Central memory CD8-positive, alpha-beta T cell (primary cell): ENCODE measurements at regions not wholly inside any gene's neighbourhood (a gene's known extent, or its start where the extent isn't known, plus 50 kb on each side); places are given as distances from the start of the nearest gene placed in this dataset.
A peak's percentile ranks its signal among the peaks of the same experiment; 100 is the strongest.
"Not testable (repeated sequence)": the region's sequence is repeated elsewhere in the genome, so short reads cannot be mapped to it uniquely, and the experiment has no call there.

Source experiments
- ATAC-seq: fragments of 150-1000 bp; cut with Tn5 transposase; replicated peaks from 2 replicates; pipeline ENCODE4 v1.10.0; 2022; ENCODE audit warnings: mild to moderate bottlenecking, moderate FRiP score, moderate number of reproducible peaks; ENCODE audit not compliant: poor library complexity, severe bottlenecking; ENCODE audit errors: extremely low read depth
- DNase-seq, 2 donors: peaks; one replicate each; pipeline ENCODE4 v3.0.0; 2021; ENCODE audit warnings: low spot score in 2 of 2
- H3K27ac Mint-ChIP-seq: one replicate; pipeline ENCODE4 v1.8.0; 2022; ENCODE audit warnings: low read depth, mild to moderate bottlenecking, moderate library complexity, mixed read lengths
- H3K27me3 Mint-ChIP-seq: one replicate; pipeline ENCODE4 v1.8.0; 2022; ENCODE audit warnings: mixed read lengths
- H3K36me3 Mint-ChIP-seq: one replicate; pipeline ENCODE4 v1.8.0; 2022; ENCODE audit warnings: mild to moderate bottlenecking, moderate library complexity, mixed read lengths; ENCODE audit not compliant: insufficient read depth
- H3K4me1 Mint-ChIP-seq: one replicate; pipeline ENCODE4 v1.8.0; 2022; ENCODE audit warnings: mixed read lengths
- H3K4me3 Mint-ChIP-seq: one replicate; pipeline ENCODE4 v1.8.0; 2022; ENCODE audit warnings: mild to moderate bottlenecking, moderate library complexity, mixed read lengths
- H3K9me3 Mint-ChIP-seq: one replicate; pipeline ENCODE4 v1.8.0; 2022; ENCODE audit warnings: mixed read lengths

DNA sequence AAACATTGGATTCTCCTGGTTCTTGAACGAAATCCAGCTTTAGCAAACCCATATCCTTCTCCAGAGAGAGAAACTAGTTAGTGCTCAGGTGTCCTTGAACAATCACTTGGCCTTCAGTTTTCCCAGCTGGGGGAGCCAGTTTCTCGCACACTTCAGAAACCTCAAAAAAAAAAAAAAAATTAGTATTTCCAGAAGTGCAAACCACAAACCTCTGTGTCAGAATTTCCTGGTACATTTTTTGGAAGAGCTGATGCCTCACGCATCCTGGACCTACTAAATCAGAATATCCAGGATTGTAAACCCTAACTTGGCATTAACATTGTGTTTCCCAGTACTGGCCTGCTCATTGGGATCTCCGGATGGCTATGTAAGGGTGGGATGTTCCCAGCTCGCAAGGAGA lies 143.4 kb upstream of the EGR2 start:
- ATAC-seq, result no peak
- Mint-ChIP-seq H3K27ac (no peak overlapping the region), H3K36me3 (peaks cover 1% of the 10 kb centered on the region), H3K9me3 (no peaks in the 10 kb centered on the region), H3K4me1 (no peaks in the 10 kb centered on the region), H3K27me3 (peaks cover 51% of the 10 kb centered on the region), H3K4me3 (no peak overlapping the region)
- DNase-seq, result no peak

DNA sequence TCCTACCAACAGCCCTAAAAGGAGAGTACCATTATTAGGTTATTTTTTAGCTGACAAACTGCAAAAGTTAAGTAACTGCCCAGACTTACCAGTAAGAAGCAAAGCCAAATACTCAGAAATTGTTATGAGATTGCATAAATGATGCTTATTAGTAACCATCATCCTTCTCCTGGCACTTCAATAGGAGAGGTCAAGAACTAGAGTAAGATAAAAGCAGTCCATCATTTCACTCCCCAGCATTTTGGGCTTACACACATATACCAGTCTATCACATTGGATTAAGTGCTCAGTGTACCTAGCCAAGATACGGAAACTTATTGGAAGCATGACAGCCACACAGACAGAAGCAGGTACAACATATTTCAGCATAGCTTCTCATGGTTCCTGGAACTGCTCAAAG lies 142.8 kb upstream of the EGR2 start:
- ATAC-seq (no peak), DNase-seq (no peak)
- Mint-ChIP-seq H3K4me3 (no peak overlapping the region), H3K36me3 (peaks cover 1% of the 10 kb centered on the region), H3K9me3 (no peaks in the 10 kb centered on the region), H3K4me1 (no peaks in the 10 kb centered on the region), H3K27me3 (peaks cover 51% of the 10 kb centered on the region), H3K27ac (no peak overlapping the region)

DNA sequence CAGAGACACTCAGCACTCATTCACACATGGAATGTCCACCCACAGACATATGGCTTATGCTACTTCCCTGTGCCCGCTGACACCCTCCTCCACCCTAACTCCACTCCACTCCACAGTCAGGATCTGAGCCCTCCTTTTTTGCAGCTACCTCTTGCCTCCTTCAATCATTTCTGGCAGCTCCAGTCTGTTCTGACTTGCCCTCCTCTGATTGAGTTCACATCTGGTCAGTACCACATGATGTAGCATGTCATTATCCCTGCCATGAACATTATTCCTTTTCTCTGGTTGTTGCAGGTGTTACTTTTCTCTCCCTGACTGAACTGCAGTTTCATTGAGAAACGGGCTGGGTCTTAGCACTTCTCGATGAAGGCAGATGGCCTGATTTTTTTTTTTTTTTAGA lies 130.1 kb upstream of the EGR2 start:
- no peak for ATAC-seq
- no peaks in the 10 kb centered on the region for H3K4me1 Mint-ChIP-seq
- peaks cover 10% of the 10 kb centered on the region for H3K27me3 Mint-ChIP-seq
- DNase-seq, result no peak
- no peaks in the 10 kb centered on the region for H3K9me3 Mint-ChIP-seq
- H3K36me3 Mint-ChIP-seq, result no peaks in the 10 kb centered on the region
- no peak overlapping the region for H3K27ac Mint-ChIP-seq
- no peak overlapping the region for H3K4me3 Mint-ChIP-seq

DNA sequence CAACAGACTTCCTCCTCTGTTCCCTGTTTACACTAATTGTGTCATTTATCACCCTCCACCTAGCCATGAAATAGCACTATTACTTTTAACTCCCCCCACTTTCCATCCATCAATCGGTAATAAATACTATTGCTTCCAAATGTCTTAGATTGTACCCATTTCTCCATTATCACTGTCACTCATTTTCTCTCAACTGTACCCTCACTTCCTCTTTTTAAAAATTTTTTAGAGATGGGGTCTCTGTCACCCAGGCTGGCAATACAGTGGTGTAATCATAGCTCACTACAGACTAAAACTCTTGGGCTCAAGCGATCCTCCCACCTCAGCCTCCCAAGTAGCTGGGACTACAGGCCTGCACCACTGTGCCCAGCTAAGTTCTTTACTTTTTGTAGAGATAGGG lies 123.5 kb upstream of the EGR2 start:
- Mint-ChIP-seq H3K27ac (no peak overlapping the region), H3K9me3 (no peaks in the 10 kb centered on the region), H3K36me3 (no peaks in the 10 kb centered on the region), H3K4me3 (no peak overlapping the region), H3K27me3 (no peaks in the 10 kb centered on the region), H3K4me1 (no peaks in the 10 kb centered on the region)
- ATAC-seq, result no peak
- no peak for DNase-seq

DNA sequence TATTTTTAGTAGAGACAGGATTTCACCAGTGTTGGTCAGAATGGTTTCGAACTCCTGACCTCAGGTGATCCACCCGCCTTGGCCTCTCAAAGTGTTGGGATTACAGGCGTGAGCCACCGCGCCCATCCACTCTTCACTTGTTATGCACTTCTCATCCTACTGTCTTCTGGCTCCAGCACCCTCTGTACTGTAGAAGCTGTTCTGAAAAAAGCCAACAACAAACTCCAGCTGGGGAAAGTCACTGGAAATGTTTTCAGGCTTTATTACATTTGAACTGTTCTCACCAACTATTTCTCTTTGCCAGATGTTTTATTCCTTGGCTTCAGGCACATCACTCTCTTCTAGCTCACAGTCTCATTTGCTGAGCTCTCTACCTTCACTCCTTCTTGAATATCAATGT lies 122.5 kb upstream of the EGR2 start:
- H3K27me3 Mint-ChIP-seq, result peaks cover 4% of the 10 kb centered on the region
- DNase-seq, result no peak
- no peaks in the 10 kb centered on the region for H3K36me3 Mint-ChIP-seq
- no peak overlapping the region for H3K27ac Mint-ChIP-seq
- H3K9me3 Mint-ChIP-seq, result no peaks in the 10 kb centered on the region
- no peak overlapping the region for H3K4me3 Mint-ChIP-seq
- ATAC-seq, result no peak
- no peaks in the 10 kb centered on the region for H3K4me1 Mint-ChIP-seq

DNA sequence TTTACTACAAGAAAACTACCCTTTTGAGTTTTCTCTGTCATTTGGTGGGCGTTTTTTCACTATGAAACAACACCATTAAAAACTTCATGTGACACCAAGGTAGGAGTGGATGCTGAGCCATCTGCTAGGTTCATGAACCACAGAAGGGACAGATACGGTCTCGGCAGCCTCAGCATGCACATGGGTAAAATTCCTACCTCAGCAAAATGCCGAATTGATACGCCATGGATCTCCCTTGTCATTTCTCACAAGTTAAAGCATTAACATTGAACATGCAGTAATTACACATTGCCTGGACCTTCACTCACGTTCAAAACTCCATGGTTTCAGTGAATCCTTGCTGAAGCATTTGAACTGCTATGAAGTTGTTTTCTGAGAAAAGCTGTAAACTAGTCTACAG lies 121.5 kb upstream of the EGR2 start:
- H3K9me3 Mint-ChIP-seq, result no peaks in the 10 kb centered on the region

DNA sequence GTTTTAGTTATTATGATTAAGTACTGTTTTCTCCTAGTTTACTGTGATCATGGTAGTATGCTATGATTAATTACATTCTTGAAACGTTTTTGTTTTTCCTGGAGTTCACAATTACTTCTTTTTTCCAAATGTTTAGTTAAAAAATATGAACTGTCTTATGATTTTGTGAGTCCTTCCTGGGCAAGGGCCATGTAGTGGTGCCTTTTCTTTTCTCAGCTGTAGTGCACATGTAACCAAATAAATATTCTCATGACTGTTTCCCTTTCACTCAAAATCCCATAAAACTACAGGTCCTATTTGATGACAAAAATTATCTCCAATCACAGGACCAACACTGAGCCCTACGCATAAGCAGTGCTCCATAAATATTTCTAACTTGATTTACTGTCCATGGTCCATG lies 118.9 kb upstream of the EGR2 start:
- no peaks in the 10 kb centered on the region for H3K4me1 Mint-ChIP-seq
- no peak overlapping the region for H3K27ac Mint-ChIP-seq
- DNase-seq (no peak), ATAC-seq (no peak)
- H3K4me3 Mint-ChIP-seq, result no peak overlapping the region
- H3K36me3 Mint-ChIP-seq, result no peaks in the 10 kb centered on the region
- H3K27me3 Mint-ChIP-seq, result peaks cover 15% of the 10 kb centered on the region
- no peaks in the 10 kb centered on the region for H3K9me3 Mint-ChIP-seq

More for the DNA sequence above, 121.5 kb upstream of the EGR2 start:
- Mint-ChIP-seq H3K27me3 (peaks cover 14% of the 10 kb centered on the region), H3K4me1 (no peaks in the 10 kb centered on the region), H3K36me3 (no peaks in the 10 kb centered on the region), H3K4me3 (no peak overlapping the region), H3K27ac (no peak overlapping the region)
- no peak for DNase-seq
- no peak for ATAC-seq

DNA sequence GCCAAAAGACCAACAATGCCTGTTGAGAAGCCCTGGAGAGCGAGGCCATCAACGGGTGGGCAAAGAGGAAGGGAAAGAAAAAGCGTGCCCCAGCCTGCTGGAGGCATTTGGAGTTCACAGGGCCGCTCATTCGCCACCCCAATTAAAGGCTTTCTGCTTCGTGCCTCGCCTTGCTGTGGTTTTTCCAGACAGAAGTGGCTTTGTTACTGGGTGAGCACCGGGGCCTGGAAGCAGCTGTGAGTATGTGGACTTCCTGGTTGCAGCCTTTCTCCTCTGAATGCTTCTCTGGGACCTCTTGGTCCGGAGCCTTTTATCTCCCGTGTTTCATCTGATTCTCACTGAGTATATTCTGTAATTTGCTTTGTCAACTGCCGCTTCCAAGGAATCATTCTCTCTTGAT lies 118.1 kb upstream of the EGR2 start:
- H3K4me1 Mint-ChIP-seq, result no peaks in the 10 kb centered on the region
- H3K9me3 Mint-ChIP-seq, result no peaks in the 10 kb centered on the region
- ATAC-seq, result no peak
- DNase-seq, result no peak
- no peaks in the 10 kb centered on the region for H3K36me3 Mint-ChIP-seq
- H3K27me3 Mint-ChIP-seq, result peaks cover 15% of the 10 kb centered on the region
- H3K4me3 Mint-ChIP-seq, result no peak overlapping the region
- no peak overlapping the region for H3K27ac Mint-ChIP-seq

DNA sequence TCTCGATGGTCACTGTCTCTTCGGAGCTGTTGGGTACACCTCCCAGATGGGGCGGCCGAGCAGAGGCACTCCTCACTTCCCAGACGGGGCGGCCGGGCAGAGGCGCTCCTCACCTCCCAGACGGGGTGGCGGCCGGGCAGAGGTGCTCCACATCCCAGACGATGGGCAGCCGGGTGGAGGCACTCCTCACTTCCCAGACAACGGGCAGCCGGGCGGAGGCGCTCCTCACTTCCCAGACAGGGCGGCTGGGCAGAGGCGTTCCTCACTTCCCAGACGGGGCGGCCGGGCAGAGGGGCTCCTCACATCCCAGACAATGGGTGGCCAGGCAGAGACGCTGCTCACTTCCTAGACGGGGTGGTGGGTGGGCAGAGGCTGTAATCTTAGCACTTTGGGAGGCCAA lies 112.6 kb upstream of the EGR2 start:
- H3K36me3 Mint-ChIP-seq, H3K27ac Mint-ChIP-seq, H3K4me3 Mint-ChIP-seq, H3K4me1 Mint-ChIP-seq, ATAC-seq, DNase-seq, H3K9me3 Mint-ChIP-seq: not testable (repeated sequence)
- H3K27me3 Mint-ChIP-seq, result peaks cover 11% of the 10 kb centered on the region

DNA sequence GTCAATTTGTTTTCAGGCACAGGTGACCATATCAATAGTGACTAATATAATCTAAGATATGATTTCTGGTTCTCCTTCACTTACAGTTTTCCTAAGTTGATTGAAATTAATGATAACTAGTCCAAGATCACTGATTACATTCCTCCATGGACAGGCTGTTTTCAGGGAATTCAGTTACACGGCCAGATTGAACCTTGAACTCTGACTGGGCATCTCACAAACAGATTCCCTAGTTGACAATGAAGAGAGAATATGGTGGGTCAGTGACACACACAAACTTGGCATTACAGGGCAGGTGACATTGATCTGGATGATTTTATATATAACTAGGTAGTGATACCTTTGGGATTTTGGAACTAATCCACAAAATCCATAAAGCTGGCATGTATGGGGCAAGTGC lies 110.2 kb upstream of the EGR2 start:
- Mint-ChIP-seq H3K27ac (no peak overlapping the region), H3K9me3 (no peaks in the 10 kb centered on the region), H3K36me3 (no peaks in the 10 kb centered on the region), H3K4me3 (no peak overlapping the region), H3K4me1 (no peaks in the 10 kb centered on the region), H3K27me3 (no peaks in the 10 kb centered on the region)
- DNase-seq, result no peak
- no peak for ATAC-seq

DNA sequence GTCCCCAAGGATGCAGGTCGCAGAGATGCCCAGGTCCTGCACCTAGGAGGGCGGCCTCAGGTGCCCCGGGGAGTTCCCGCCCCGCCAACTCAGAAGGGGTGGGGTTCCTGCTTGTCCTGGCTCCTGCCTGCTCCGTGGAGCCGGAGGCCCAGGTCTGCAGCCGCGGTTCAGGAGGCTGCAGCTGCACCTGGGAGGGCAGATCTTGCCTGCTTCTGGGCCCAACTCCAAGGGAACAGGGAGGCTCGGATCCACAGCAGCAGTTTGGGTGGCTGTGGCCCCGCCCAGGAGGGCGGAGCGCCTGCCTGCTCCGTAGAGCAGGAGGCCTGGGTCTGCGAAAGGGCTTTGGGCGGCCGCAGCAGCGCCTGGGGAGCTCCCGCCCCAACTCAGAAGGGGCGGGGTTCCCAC lies 108.2 kb upstream of the EGR2 start:
- no peaks in the 10 kb centered on the region for H3K9me3 Mint-ChIP-seq
- DNase-seq (no peak), ATAC-seq (peak; percentile 28)
- H3K4me1 Mint-ChIP-seq, result no peaks in the 10 kb centered on the region
- no peak overlapping the region for H3K4me3 Mint-ChIP-seq
- H3K27ac Mint-ChIP-seq, result no peak overlapping the region
- no peaks in the 10 kb centered on the region for H3K36me3 Mint-ChIP-seq
- H3K27me3 Mint-ChIP-seq, result no peaks in the 10 kb centered on the region

DNA sequence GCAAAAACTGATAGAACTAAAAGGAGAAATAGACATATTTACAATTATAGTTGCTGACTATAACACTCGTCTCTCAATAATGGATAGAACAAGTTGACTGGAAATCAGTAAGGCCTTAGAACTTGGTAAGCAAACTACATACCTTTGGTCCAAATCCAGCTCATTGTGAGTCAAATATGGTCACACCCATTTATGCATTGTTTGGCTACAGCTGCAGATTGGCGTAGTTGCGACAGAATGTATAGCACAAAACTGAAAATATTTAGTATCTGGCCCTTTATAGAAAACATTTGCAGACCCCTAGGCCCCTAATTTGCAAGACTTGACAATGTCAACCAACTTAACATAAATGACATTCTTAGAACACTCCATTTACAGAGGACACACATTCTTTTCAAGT lies 103.6 kb upstream of the EGR2 start:
- Mint-ChIP-seq H3K9me3 (no peaks in the 10 kb centered on the region), H3K27ac (no peak overlapping the region)
- no peak for DNase-seq

DNA sequence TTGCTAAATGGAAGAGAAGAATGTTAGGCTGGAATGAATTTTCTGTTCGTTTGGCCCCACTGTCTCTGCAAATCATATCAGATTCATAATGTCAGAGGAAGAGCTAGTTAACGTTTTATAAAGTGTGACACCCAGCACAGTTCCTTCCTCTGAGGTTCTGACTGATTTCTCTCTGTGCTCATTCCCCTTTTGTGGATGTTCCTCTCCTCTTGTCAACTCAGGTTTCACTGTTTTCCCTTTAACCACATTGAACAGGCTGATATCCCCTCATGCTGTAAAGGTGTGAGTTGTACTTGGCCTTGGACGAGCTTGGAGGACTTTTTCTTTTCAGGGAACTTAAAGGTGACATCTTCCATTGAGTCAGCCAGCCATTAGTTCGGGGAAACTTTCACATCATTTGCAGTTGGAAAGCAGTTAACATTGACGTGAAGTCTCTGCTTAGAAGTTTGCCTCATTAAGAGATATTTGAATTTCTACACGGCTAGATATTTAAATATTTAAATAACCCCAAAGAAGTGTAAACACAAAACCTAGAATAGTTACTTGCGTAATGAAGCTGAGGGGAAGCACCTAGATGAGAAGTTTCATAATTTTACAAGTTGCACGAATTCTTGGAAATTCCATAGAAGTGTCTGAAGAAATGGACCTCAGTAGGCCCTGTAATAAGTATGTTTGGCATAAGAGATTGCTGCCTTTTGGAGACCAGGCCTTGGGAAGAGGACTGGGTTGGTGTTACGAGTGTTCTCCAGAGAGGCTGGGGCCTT lies 101.5 kb upstream of the EGR2 start:
- Mint-ChIP-seq H3K36me3 (no peaks in the 10 kb centered on the region), H3K27ac (no peak overlapping the region), H3K27me3 (peaks cover 7% of the 10 kb centered on the region), H3K4me3 (no peak overlapping the region), H3K9me3 (no peaks in the 10 kb centered on the region), H3K4me1 (no peaks in the 10 kb centered on the region)
- no peak for ATAC-seq
- no peak for DNase-seq

More for the DNA sequence above, 103.6 kb upstream of the EGR2 start:
- H3K4me3 Mint-ChIP-seq, result no peak overlapping the region
- no peaks in the 10 kb centered on the region for H3K36me3 Mint-ChIP-seq
- no peak for ATAC-seq
- H3K27me3 Mint-ChIP-seq, result no peaks in the 10 kb centered on the region
- no peaks in the 10 kb centered on the region for H3K4me1 Mint-ChIP-seq
